ENCODE measurements at regions not wholly inside any gene's neighbourhood (a gene's known extent, or its start where the extent isn't known, plus 50 kb on each side); places are given as distances from the start of the nearest gene placed in this dataset.

- CTCF ChIA-PET = interaction anchor here (1.1 to 3.1 kb wide), 4 partner anchors 9 to 474 kb away, joined by 3 to 14 read pairs (median 4); no protein-coding TSS in a partner anchor
- 4% methylated on average over 4 of the region's 4 CpGs for WGBS (ENCODE audit: low lambda C conversion rate)
- TF ChIP-seq USF1 (IDR thresholded peaks at IDR 0.05; ENCODE audit: borderline replicate concordance, low read depth) (no peak), RFX5 (IDR thresholded peaks at IDR 0.05; ENCODE audit: low read length) (no peak), RXRA (IDR thresholded peaks at IDR 0.05; ENCODE audit: borderline replicate concordance, low read depth) (no peak), GATA2 (CRISPR knock-in tag; IDR thresholded peaks at IDR 0.05) (no peak), TAF1 (IDR thresholded peaks at IDR 0.05; ENCODE audit: borderline replicate concordance, low read depth, low read length) (no peak), PBX3 (IDR thresholded peaks at IDR 0.05) (no peak), RAD21 (IDR thresholded peaks at IDR 0.05; ENCODE audit: low read length) (peak; percentile 58), SMC3 (IDR thresholded peaks at IDR 0.05; ENCODE audit: low read depth, low read length) (peak; percentile 43), GABPA (IDR thresholded peaks at IDR 0.05; ENCODE audit: low read depth) (no peak), CHD2 (IDR thresholded peaks at IDR 0.05; ENCODE audit: low read length, partially characterized antibody) (no peak), FOXM1 (IDR thresholded peaks at IDR 0.05; ENCODE audit: low read depth) (no peak), USF2 (IDR thresholded peaks at IDR 0.05; ENCODE audit: borderline replicate concordance, low read depth, low read length) (no peak), JUND (IDR thresholded peaks at IDR 0.05) (no peak), MXI1 (IDR thresholded peaks at IDR 0.05; ENCODE audit: low read depth, low read length) (no peak), MAX (IDR thresholded peaks at IDR 0.05; ENCODE audit: low read depth) (no peak), TEAD4 (IDR thresholded peaks at IDR 0.05; ENCODE audit: borderline replicate concordance, insufficient read depth) (no peak), FOXJ3 (CRISPR knock-in tag; IDR thresholded peaks at IDR 0.05) (no peak), MEF2A (IDR thresholded peaks at IDR 0.05; ENCODE audit: borderline replicate concordance, low read depth) (no peak), EP300 (IDR thresholded peaks at IDR 0.05; ENCODE audit: borderline replicate concordance in 1 of 2, low read depth in 1 of 2, low read length in 1 of 2) (no peak), NRF1 (IDR thresholded peaks at IDR 0.05; ENCODE audit: low read depth, low read length) (no peak), CTCF (IDR thresholded peaks at IDR 0.05) (peak; percentile 50), EZH2phosphoT487 (IDR thresholded peaks at IDR 0.05; ENCODE audit: borderline replicate concordance, low read depth) (no peak), YY1 (IDR thresholded peaks at IDR 0.05; ENCODE audit: low read depth) (no peak), NFIC (IDR thresholded peaks at IDR 0.05; ENCODE audit: borderline replicate concordance) (no peak)
These were observed 127.4 kb upstream of the RPL34 start for GRCh38 chr4:108492816-108493595.

More at GRCh38 chr4:108492816-108493595, 127.4 kb upstream of the RPL34 start:
- POLR2A ChIA-PET = no interaction called here
- Histone ChIP-seq H3K79me2 (ENCODE audit: insufficient read depth) (no peaks in the 10 kb centered on the region), H3K9ac (no peak overlapping the region), H3K4me1 (ENCODE audit: control insufficient read depth in 1 of 2, insufficient read depth in 2 of 2, low read depth in 1 of 2, low read length in 1 of 2) (no peaks in the 10 kb centered on the region), H3K9me2 (no peaks in the 10 kb centered on the region), H3K27ac (ENCODE audit: low read depth in 2 of 2, low read length in 1 of 2) (no peak overlapping the region), H2AFZ (ENCODE audit: low read depth) (no peak overlapping the region), H3K36me3 (replicated peaks in 1 of 2; ENCODE audit: control insufficient read depth in 1 of 2, insufficient read depth in 2 of 2, low read length in 1 of 2) (no peaks in the 10 kb centered on the region), H3K4me2 (no peak overlapping the region), H4K20me1 (ENCODE audit: insufficient read depth) (no peaks in the 10 kb centered on the region), H3K27me3 (ENCODE audit: insufficient read depth) (no peaks in the 10 kb centered on the region), H3K4me3 (ENCODE audit: low read depth in 2 of 2, low read length in 1 of 2) (no peak overlapping the region; a peak in 1 of 4 replicates), H3K9me3 (no peaks in the 10 kb centered on the region; the same call in 1 of the 2 replicates), H3F3A (replicated peaks; ENCODE audit: insufficient read depth) (no peaks in the 10 kb centered on the region)
- DNase-seq = peak; percentile 19
